Neural progenitor cell (in vitro differentiated cells): ENCODE measurements at regions not wholly inside any gene's neighbourhood (a gene's known extent, or its start where the extent isn't known, plus 50 kb on each side); places are given as distances from the start of the nearest gene placed in this dataset.

Experiments used
- DNase-seq: peaks from one replicate; pipeline ENCODE4 v3.0.0-alpha.2; 2016; ENCODE audit warnings: low spot score
- H2AFZ ChIP-seq: fragments of 200-600 bp; sonication (generic); replicated peaks from 2 replicates; pipeline ENCODE4 v1.6.1; 2016; ENCODE audit warnings: antibody characterized with exemption
- H3F3A ChIP-seq: fragments of 200-600 bp; sonication (generic); 2 replicates; pipeline ENCODE4 v1.6.1; 2016; ENCODE audit warnings: antibody characterized with exemption, low read depth
- H3K27ac ChIP-seq: fragments of 200-600 bp; sonication (generic); 2 replicates; pipeline ENCODE4 v1.5.1; 2016; ENCODE audit warnings: mild to moderate bottlenecking
- H3K27me3 ChIP-seq: fragments of 200-600 bp; sonication (generic); 2 replicates; pipeline ENCODE4 v1.6.1; 2016; ENCODE audit warnings: mild to moderate bottlenecking, moderate library complexity
- H3K36me3 ChIP-seq: fragments of 200-600 bp; sonication (generic); 2 replicates; pipeline ENCODE4 v1.5.1; 2016
- H3K4me1 ChIP-seq: fragments of 200-600 bp; sonication (generic); 2 replicates; pipeline ENCODE4 v1.6.1; 2016; ENCODE audit warnings: mixed run types
- H3K4me2 ChIP-seq: fragments of 200-600 bp; sonication (generic); 2 replicates; pipeline ENCODE4 v1.6.1; 2016
- H3K4me3 ChIP-seq: fragments of 200-600 bp; sonication (generic); 2 replicates; pipeline ENCODE4 v1.5.1; 2016
- H3K79me2 ChIP-seq: fragments of 200-600 bp; sonication (generic); 2 replicates; pipeline ENCODE4 v1.6.1; 2016; ENCODE audit warnings: low read depth
- H3K9ac ChIP-seq: fragments of 200-600 bp; sonication (generic); 2 replicates; pipeline ENCODE4 v1.6.1; 2016
- H3K9me3 ChIP-seq: fragments of 200-600 bp; sonication (generic); 2 replicates; pipeline ENCODE4 v1.5.1; 2016; ENCODE audit warnings: low read depth
- H4K20me1 ChIP-seq: fragments of 200-600 bp; sonication (generic); 2 replicates; pipeline ENCODE4 v1.6.1; 2016; ENCODE audit warnings: low read depth
- H3K27ac Mint-ChIP-seq: 3 replicates; pipeline ENCODE4 v1.8.0; 2021; ENCODE audit warnings: mixed read lengths
- H3K27me3 Mint-ChIP-seq: 2 replicates; pipeline ENCODE4 v1.8.0; 2022; ENCODE audit warnings: low read depth, mild to moderate bottlenecking, inconsistent platforms, moderate library complexity, mixed read lengths; ENCODE audit not compliant: insufficient read depth
- H3K36me3 Mint-ChIP-seq: 3 replicates; pipeline ENCODE4 v1.8.0; 2021; ENCODE audit warnings: mixed read lengths
- H3K4me1 Mint-ChIP-seq: 3 replicates; pipeline ENCODE4 v1.8.0; 2021; ENCODE audit warnings: mixed read lengths
- H3K4me3 Mint-ChIP-seq: 3 replicates; pipeline ENCODE4 v1.8.0; 2021; ENCODE audit warnings: mild to moderate bottlenecking, moderate library complexity, mixed read lengths
- H3K9me3 Mint-ChIP-seq: 3 replicates; pipeline ENCODE4 v1.8.0; 2020; ENCODE audit warnings: mixed read lengths
- CTCF ChIP-seq: fragments of 200-600 bp; sonication (generic); IDR thresholded peaks from 2 replicates; pipeline ENCODE4 v1.5.1; 2017; ENCODE audit warnings: antibody characterized with exemption, mild to moderate bottlenecking
- EZH2 ChIP-seq: fragments of 200-600 bp; sonication (generic); IDR thresholded peaks from 2 replicates; pipeline ENCODE4 v1.6.1; 2017; ENCODE audit warnings: antibody characterized with exemption, mild to moderate bottlenecking, moderate library complexity
- EZH2phosphoT487 ChIP-seq: fragments of 200-600 bp; sonication (generic); IDR thresholded peaks from 2 replicates; pipeline ENCODE4 v1.6.1; 2017; ENCODE audit warnings: antibody characterized with exemption

GRCh38 chr2:43001055-43001378 lies 208.6 kb upstream of the HAAO start:
- H3K36me3 Mint-ChIP-seq: no peaks in the 10 kb centered on the region
- no peaks in the 10 kb centered on the region for H4K20me1 ChIP-seq
- no peak overlapping the region for H3K4me3 ChIP-seq
- H3K4me3 Mint-ChIP-seq: no peak overlapping the region
- H3K4me1 Mint-ChIP-seq: peaks cover 19% of the 10 kb centered on the region
- no peak overlapping the region for H3K27ac Mint-ChIP-seq
- H3K9me3 Mint-ChIP-seq: peaks cover 3% of the 10 kb centered on the region
- peaks cover 15% of the 10 kb centered on the region for H3K4me1 ChIP-seq
- H3K4me2 ChIP-seq: no peak overlapping the region
- no peak overlapping the region for H2AFZ ChIP-seq
- no peak overlapping the region for H3K9ac ChIP-seq
- H3K9me3 ChIP-seq: peaks cover under 1% of the 10 kb centered on the region
- H3F3A ChIP-seq: no peaks in the 10 kb centered on the region
- H3K27ac ChIP-seq: no peak overlapping the region
- peaks cover 17% of the 10 kb centered on the region for H3K27me3 Mint-ChIP-seq
- no peaks in the 10 kb centered on the region for H3K27me3 ChIP-seq
- TF ChIP-seq CTCF (no peak), EZH2phosphoT487 (no peak), EZH2 (no peak)
- H3K79me2 ChIP-seq: no peaks in the 10 kb centered on the region
- no peak for DNase-seq
- H3K36me3 ChIP-seq: no peaks in the 10 kb centered on the region

DNA sequence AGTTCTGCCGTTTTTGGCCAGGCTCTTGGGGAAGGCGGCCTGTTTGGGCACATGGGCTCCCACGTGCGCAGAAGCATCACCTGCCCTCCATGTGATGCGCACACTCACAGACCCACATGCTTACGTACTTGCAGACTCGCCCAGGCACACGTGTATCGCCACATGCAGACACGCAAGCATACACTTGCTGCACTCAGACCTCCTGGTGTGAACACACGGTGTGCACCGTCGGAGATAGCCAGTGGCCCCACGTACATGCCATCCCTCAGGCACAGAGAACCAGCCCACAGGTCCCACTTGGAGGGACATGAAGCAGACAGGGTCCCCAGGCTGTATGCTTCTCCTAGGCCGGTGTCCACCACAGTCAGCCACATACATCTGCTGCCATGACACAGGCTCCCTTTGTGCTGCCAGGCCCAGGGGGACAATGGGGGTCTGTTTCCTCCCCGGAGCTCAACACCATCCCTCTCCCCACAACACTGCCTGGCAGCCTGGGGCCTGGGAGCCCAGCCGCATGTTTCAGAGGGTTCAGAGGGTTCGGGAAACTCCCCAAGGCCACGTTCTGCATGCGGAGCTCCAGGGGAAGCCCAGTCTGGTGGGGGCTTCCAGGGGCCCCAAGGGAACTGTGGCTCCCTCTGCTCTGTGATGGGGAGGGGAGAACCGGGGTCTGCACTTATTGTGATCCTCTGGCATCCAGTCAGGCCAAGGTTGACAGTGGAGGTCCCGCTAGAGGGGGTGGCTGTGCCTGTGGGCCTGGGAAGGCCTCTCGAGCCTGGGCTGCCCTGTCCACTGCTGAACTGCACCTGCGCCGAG lies 208.1 kb upstream of the HAAO start:
- no peaks in the 10 kb centered on the region for H3K36me3 Mint-ChIP-seq
- H3K27ac ChIP-seq: no peak overlapping the region
- H3K4me1 ChIP-seq: peaks cover 15% of the 10 kb centered on the region
- H2AFZ ChIP-seq: no peak overlapping the region
- H4K20me1 ChIP-seq: no peaks in the 10 kb centered on the region
- H3K27me3 Mint-ChIP-seq: peaks cover 15% of the 10 kb centered on the region
- DNase-seq: no peak
- peaks cover 19% of the 10 kb centered on the region for H3K4me1 Mint-ChIP-seq
- no peak overlapping the region for H3K4me2 ChIP-seq
- peak overlapping the region; percentile 77 for H3K27ac Mint-ChIP-seq
- H3K79me2 ChIP-seq: no peaks in the 10 kb centered on the region
- no peaks in the 10 kb centered on the region for H3K27me3 ChIP-seq
- no peak for TF ChIP-seq CTCF
- no peak for TF ChIP-seq EZH2phosphoT487
- no peak for TF ChIP-seq EZH2
- H3K9me3 ChIP-seq: peaks cover 6% of the 10 kb centered on the region
- H3K4me3 ChIP-seq: no peak overlapping the region
- no peaks in the 10 kb centered on the region for H3K36me3 ChIP-seq
- H3K9me3 Mint-ChIP-seq: peaks cover 8% of the 10 kb centered on the region
- H3K9ac ChIP-seq: no peak overlapping the region
- no peaks in the 10 kb centered on the region for H3F3A ChIP-seq
- no peak overlapping the region for H3K4me3 Mint-ChIP-seq

GRCh38 chr2:42999856-43000241 lies 207.5 kb upstream of the HAAO start:
- Mint-ChIP-seq H3K9me3 (peaks cover 8% of the 10 kb centered on the region), H3K4me1 (peaks cover 15% of the 10 kb centered on the region), H3K27ac (peak overlapping the region; percentile 77), H3K36me3 (no peaks in the 10 kb centered on the region), H3K4me3 (no peak overlapping the region), H3K27me3 (peaks cover 11% of the 10 kb centered on the region)
- no peak for TF ChIP-seq EZH2phosphoT487
- no peak for TF ChIP-seq CTCF
- TF ChIP-seq EZH2: no peak
- Histone ChIP-seq H3K79me2 (no peaks in the 10 kb centered on the region), H3K27ac (no peak overlapping the region), H3F3A (no peaks in the 10 kb centered on the region), H3K36me3 (no peaks in the 10 kb centered on the region), H2AFZ (no peak overlapping the region), H3K4me1 (peaks cover 11% of the 10 kb centered on the region), H4K20me1 (no peaks in the 10 kb centered on the region), H3K9ac (no peak overlapping the region), H3K9me3 (peaks cover 6% of the 10 kb centered on the region), H3K4me2 (no peak overlapping the region), H3K27me3 (no peaks in the 10 kb centered on the region), H3K4me3 (no peak overlapping the region)
- DNase-seq: no peak
